ENCODE measurements at regions not wholly inside any gene's neighbourhood (a gene's known extent, or its start where the extent isn't known, plus 50 kb on each side); places are given as distances from the start of the nearest gene placed in this dataset.

DNA sequence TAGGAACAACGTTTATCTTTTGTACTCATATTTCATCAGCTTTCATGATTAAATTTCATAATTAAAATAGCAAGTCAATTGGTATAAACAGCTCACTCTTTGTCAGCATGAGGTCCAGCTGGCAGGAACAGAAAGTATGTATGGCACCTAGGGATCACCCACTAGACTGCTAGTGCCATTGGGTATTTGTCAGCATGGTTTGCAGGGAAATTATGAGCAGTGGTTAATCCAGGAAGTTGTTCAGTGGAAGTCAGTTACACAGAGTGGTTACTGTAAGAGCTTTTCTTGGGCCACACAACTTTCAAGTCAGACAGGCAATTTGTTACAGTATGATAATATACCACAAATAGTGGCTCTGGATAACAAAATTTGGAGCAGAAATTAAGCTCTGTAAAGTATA is 340.3 kb upstream of the RGS6 start:
- Histone ChIP-seq H3F3A (replicated peaks; ENCODE audit: low read depth) (no peaks in the 10 kb centered on the region), H3K4me2 (no peak overlapping the region), H3K4me3 (no peak overlapping the region), H2AFZ (no peak overlapping the region), H3K4me1 (ENCODE audit: insufficient read depth) (peaks cover 4% of the 10 kb centered on the region), H3K9me2 (ENCODE audit: insufficient read depth) (no peaks in the 10 kb centered on the region), H3K79me2 (replicated peaks; ENCODE audit: insufficient read depth) (peaks cover 10% of the 10 kb centered on the region), H3K27me3 (ENCODE audit: insufficient read depth) (no peaks in the 10 kb centered on the region), H3K27ac (ENCODE audit: low read depth) (no peak overlapping the region), H3K36me3 (ENCODE audit: insufficient read depth) (no peaks in the 10 kb centered on the region), H4K20me1 (replicated peaks; ENCODE audit: insufficient read depth) (no peaks in the 10 kb centered on the region)
- Mint-ChIP-seq H3K4me3 (no peak overlapping the region), H3K4me1 (peaks cover 12% of the 10 kb centered on the region; the same call in 2 of the 3 replicates), H3K27ac (no peak overlapping the region), H3K9me3 (no peaks in the 10 kb centered on the region), H3K27me3 (ENCODE audit: insufficient read depth, low read depth, poor library complexity) (peaks cover 1% of the 10 kb centered on the region), H3K36me3 (ENCODE audit: low read depth) (peaks cover 5% of the 10 kb centered on the region; the same call in 2 of the 3 replicates)
- no peak for ATAC-seq
- DNase-seq (ENCODE audit: low spot score), result no peak
- TF ChIP-seq ZNF114 (CRISPR knock-in tag; IDR thresholded peaks at IDR 0.05) (no peak), REST (IDR thresholded peaks at IDR 0.05; ENCODE audit: unreplicated experiment) (no peak), CREB1 (CRISPR knock-in tag; IDR thresholded peaks at IDR 0.05; ENCODE audit: low read depth) (no peak), ETS1 (IDR thresholded peaks at IDR 0.05) (no peak), JUNB (IDR thresholded peaks at IDR 0.05; ENCODE audit: unreplicated experiment) (no peak), EZH2phosphoT487 (IDR thresholded peaks at IDR 0.05; ENCODE audit: unreplicated experiment) (no peak), POLR2AphosphoS5 (IDR thresholded peaks at IDR 0.05; ENCODE audit: low read depth) (no peak), STAT1 (IDR thresholded peaks at IDR 0.05; ENCODE audit: unreplicated experiment) (no peak), EZH2 (IDR thresholded peaks at IDR 0.05; ENCODE audit: low read depth, unreplicated experiment) (no peak), ZNF331 (CRISPR knock-in tag; IDR thresholded peaks at IDR 0.05; ENCODE audit: low read depth) (no peak), NANOG (IDR thresholded peaks at IDR 0.05; ENCODE audit: borderline replicate concordance) (no peak), ZNF462 (CRISPR knock-in tag; IDR thresholded peaks at IDR 0.05) (no peak)
- TF ChIP-seq, protein P1, sequence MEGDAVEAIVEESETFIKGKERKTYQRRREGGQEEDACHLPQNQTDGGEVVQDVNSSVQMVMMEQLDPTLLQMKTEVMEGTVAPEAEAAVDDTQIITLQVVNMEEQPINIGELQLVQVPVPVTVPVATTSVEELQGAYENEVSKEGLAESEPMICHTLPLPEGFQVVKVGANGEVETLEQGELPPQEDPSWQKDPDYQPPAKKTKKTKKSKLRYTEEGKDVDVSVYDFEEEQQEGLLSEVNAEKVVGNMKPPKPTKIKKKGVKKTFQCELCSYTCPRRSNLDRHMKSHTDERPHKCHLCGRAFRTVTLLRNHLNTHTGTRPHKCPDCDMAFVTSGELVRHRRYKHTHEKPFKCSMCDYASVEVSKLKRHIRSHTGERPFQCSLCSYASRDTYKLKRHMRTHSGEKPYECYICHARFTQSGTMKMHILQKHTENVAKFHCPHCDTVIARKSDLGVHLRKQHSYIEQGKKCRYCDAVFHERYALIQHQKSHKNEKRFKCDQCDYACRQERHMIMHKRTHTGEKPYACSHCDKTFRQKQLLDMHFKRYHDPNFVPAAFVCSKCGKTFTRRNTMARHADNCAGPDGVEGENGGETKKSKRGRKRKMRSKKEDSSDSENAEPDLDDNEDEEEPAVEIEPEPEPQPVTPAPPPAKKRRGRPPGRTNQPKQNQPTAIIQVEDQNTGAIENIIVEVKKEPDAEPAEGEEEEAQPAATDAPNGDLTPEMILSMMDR (conservative IDR thresholded peaks at IDR 0.05; ENCODE audit: low read depth in 2 of 2), result no peak

All from GM23338 (cell line).